ENCODE measurements at regions not wholly inside any gene's neighbourhood (a gene's known extent, or its start where the extent isn't known, plus 50 kb on each side); places are given as distances from the start of the nearest gene placed in this dataset.

GRCh38 chr5:4189317-4189716 lies 593.7 kb downstream of the IRX1 start:
- DNase-seq (ENCODE audit: low read depth) = no peak

GRCh38 chr5:4191041-4191440 lies 595.4 kb downstream of the IRX1 start:
- DNase-seq (ENCODE audit: low read depth) = no peak

- no peak for DNase-seq (ENCODE audit: low read depth)
These were observed 596.1 kb downstream of the IRX1 start for GRCh38 chr5:4191703-4192102.

GRCh38 chr5:4192111-4192510 lies 596.5 kb downstream of the IRX1 start:
- DNase-seq (ENCODE audit: low read depth) = no peak

- no peak for DNase-seq (ENCODE audit: low read depth)
These were observed 601.1 kb downstream of the IRX1 start for GRCh38 chr5:4196744-4197143.

GRCh38 chr5:4197151-4197550 lies 601.5 kb downstream of the IRX1 start:
- no peak for DNase-seq (ENCODE audit: low read depth)

- no peak for DNase-seq (ENCODE audit: low read depth)
These were observed 602.8 kb downstream of the IRX1 start for GRCh38 chr5:4198461-4198860.

- DNase-seq (ENCODE audit: low read depth) = no peak
These were observed 603.6 kb downstream of the IRX1 start for GRCh38 chr5:4199049-4199841.

GRCh38 chr5:4203146-4203545 lies 607.5 kb downstream of the IRX1 start:
- no peak for DNase-seq (ENCODE audit: low read depth)

- DNase-seq (ENCODE audit: low read depth) = no peak
These were observed 608.9 kb downstream of the IRX1 start for GRCh38 chr5:4204276-4205141.

- DNase-seq (ENCODE audit: low read depth) = no peak
These were observed 609.8 kb downstream of the IRX1 start for GRCh38 chr5:4205398-4205797.

GRCh38 chr5:4206127-4206526 lies 610.5 kb downstream of the IRX1 start:
- no peak for DNase-seq (ENCODE audit: low read depth)

GRCh38 chr5:4207486-4207885 lies 611.9 kb downstream of the IRX1 start:
- no peak for DNase-seq (ENCODE audit: low read depth)

- DNase-seq (ENCODE audit: low read depth) = no peak
These were observed 612.9 kb downstream of the IRX1 start for GRCh38 chr5:4208537-4208936.

GRCh38 chr5:4208996-4209395 lies 613.4 kb downstream of the IRX1 start:
- no peak for DNase-seq (ENCODE audit: low read depth)

GRCh38 chr5:4212071-4212739 lies 616.6 kb downstream of the IRX1 start:
- DNase-seq (ENCODE audit: low read depth) = no peak

GRCh38 chr5:4212981-4213819 lies 617.6 kb downstream of the IRX1 start:
- DNase-seq (ENCODE audit: low read depth) = no peak

GRCh38 chr5:4215143-4215542 lies 619.5 kb downstream of the IRX1 start:
- DNase-seq (ENCODE audit: low read depth) = no peak

GRCh38 chr5:4216142-4216541 lies 620.5 kb downstream of the IRX1 start:
- DNase-seq (ENCODE audit: low read depth) = no peak

- DNase-seq (ENCODE audit: low read depth) = no peak
These were observed 624.4 kb downstream of the IRX1 start for GRCh38 chr5:4220016-4220415.

GRCh38 chr5:4221048-4221447 lies 625.4 kb downstream of the IRX1 start:
- no peak for DNase-seq (ENCODE audit: low read depth)

- no peak for DNase-seq (ENCODE audit: low read depth)
These were observed 626.5 kb downstream of the IRX1 start for GRCh38 chr5:4222147-4222546.
